Loucy (cell line): ENCODE measurements at regions not wholly inside any gene's neighbourhood (a gene's known extent, or its start where the extent isn't known, plus 50 kb on each side); places are given as distances from the start of the nearest gene placed in this dataset.

ENCODE experiments used
- H2AFZ ChIP-seq: fragments of 200-600 bp; sonication (generic); 2 replicates; pipeline ENCODE4 v1.6.0; 2016; ENCODE audit warnings: antibody characterized with exemption, mild to moderate bottlenecking, low read length, moderate library complexity
- H3F3A ChIP-seq: fragments of 200-600 bp; 2 replicates; pipeline ENCODE4 v1.6.0; 2016; ENCODE audit warnings: antibody characterized with exemption, low read depth, mild to moderate bottlenecking
- H3K27me3 ChIP-seq: fragments of 200-600 bp; sonication (generic); 2 replicates; pipeline ENCODE4 v1.6.1; 2014; ENCODE audit warnings: low read length, mild to moderate bottlenecking; ENCODE audit not compliant: insufficient read depth, poor library complexity, severe bottlenecking
- H3K36me3 ChIP-seq: fragments of 200-600 bp; sonication (generic); 2 replicates; pipeline ENCODE4 v1.6.1; 2016; ENCODE audit warnings: low read length; ENCODE audit not compliant: insufficient read depth
- H3K4me1 ChIP-seq: fragments of 200-600 bp; sonication (generic); 2 replicates; pipeline ENCODE4 v1.5.1; 2014; ENCODE audit warnings: low read length, mild to moderate bottlenecking; ENCODE audit not compliant: insufficient read depth, poor library complexity, severe bottlenecking
- H3K4me2 ChIP-seq: fragments of 200-600 bp; sonication (generic); 2 replicates; pipeline ENCODE4 v1.6.0; 2014; ENCODE audit warnings: antibody characterized with exemption, low read length, low read depth, mild to moderate bottlenecking; ENCODE audit not compliant: poor library complexity, severe bottlenecking
- H3K4me3 ChIP-seq: fragments of 200-600 bp; sonication (generic); 2 replicates; pipeline ENCODE4 v1.5.1; 2014; ENCODE audit warnings: low read length, mild to moderate bottlenecking, mixed read lengths; ENCODE audit not compliant: poor library complexity, severe bottlenecking
- H3K79me2 ChIP-seq: fragments of 200-600 bp; sonication (generic); 2 replicates; pipeline ENCODE4 v1.6.1; 2014; ENCODE audit warnings: low read length; ENCODE audit not compliant: insufficient read depth
- H3K9ac ChIP-seq: fragments of 200-600 bp; sonication (generic); 2 replicates; pipeline ENCODE4 v1.6.0; 2014; ENCODE audit warnings: mild to moderate bottlenecking, low read depth, low read length, moderate library complexity; ENCODE audit not compliant: poor library complexity, severe bottlenecking
- H3K9me2 ChIP-seq: fragments of 200-600 bp; sonication (generic); replicated peaks from 2 replicates; pipeline ENCODE4 v1.6.1; 2016; ENCODE audit warnings: low read depth, low read length, mixed read lengths
- H3K9me3 ChIP-seq: fragments of 200-600 bp; sonication (generic); 2 replicates; pipeline ENCODE4 v1.6.1; 2014; ENCODE audit warnings: mild to moderate bottlenecking, antibody characterized with exemption, low read length, low read depth; ENCODE audit not compliant: insufficient read depth
- H4K20me1 ChIP-seq: fragments of 200-600 bp; sonication (generic); 2 replicates; pipeline ENCODE4 v1.6.0; 2014; ENCODE audit warnings: antibody characterized with exemption, low read length, mild to moderate bottlenecking; ENCODE audit not compliant: insufficient read depth, poor library complexity, severe bottlenecking
- EZH2phosphoT487 ChIP-seq: fragments of 200-600 bp; IDR thresholded peaks from 2 replicates; pipeline ENCODE4 v1.6.1; 2018; ENCODE audit warnings: antibody characterized with exemption, mild to moderate bottlenecking, moderate library complexity, borderline replicate concordance
- TF ChIP-seq, protein P1 (sequence below): fragments of 200-600 bp; sonication (generic); conservative IDR thresholded peaks from 2 replicates; pipeline ENCODE4 v1.5.1; 2014; ENCODE audit warnings: mild to moderate bottlenecking, antibody characterized with exemption, low read length

DNA sequence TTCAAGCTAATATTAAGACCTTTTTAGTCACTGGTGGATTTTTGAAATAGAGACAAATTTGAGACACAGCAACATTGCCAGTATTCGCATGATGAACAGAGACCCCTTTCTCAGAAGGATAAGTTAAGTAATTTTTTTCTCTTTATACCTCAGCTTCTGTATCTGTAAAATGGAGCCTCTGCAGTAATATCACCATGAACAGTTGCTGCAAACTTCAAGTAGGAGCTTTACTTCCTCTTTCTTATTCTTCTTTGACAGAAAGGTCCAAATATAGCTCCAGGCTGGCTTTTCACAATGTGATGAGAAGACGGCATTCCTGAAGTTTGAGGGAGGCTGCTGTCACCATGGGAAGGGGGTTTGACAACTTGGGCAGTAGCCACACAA is 158.7 kb downstream of the TDRD15 start:
- Histone ChIP-seq H3K9me3 (no peaks in the 10 kb centered on the region), H3K9me2 (no peaks in the 10 kb centered on the region), H2AFZ (no peak overlapping the region), H4K20me1 (no peaks in the 10 kb centered on the region), H3K4me3 (no peak overlapping the region), H3K79me2 (no peaks in the 10 kb centered on the region), H3K4me2 (no peak overlapping the region), H3K27me3 (no peaks in the 10 kb centered on the region), H3K9ac (no peak overlapping the region), H3K36me3 (no peaks in the 10 kb centered on the region), H3F3A (no peaks in the 10 kb centered on the region), H3K4me1 (no peaks in the 10 kb centered on the region)
- TF ChIP-seq, protein P1, sequence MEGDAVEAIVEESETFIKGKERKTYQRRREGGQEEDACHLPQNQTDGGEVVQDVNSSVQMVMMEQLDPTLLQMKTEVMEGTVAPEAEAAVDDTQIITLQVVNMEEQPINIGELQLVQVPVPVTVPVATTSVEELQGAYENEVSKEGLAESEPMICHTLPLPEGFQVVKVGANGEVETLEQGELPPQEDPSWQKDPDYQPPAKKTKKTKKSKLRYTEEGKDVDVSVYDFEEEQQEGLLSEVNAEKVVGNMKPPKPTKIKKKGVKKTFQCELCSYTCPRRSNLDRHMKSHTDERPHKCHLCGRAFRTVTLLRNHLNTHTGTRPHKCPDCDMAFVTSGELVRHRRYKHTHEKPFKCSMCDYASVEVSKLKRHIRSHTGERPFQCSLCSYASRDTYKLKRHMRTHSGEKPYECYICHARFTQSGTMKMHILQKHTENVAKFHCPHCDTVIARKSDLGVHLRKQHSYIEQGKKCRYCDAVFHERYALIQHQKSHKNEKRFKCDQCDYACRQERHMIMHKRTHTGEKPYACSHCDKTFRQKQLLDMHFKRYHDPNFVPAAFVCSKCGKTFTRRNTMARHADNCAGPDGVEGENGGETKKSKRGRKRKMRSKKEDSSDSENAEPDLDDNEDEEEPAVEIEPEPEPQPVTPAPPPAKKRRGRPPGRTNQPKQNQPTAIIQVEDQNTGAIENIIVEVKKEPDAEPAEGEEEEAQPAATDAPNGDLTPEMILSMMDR: no peak
- TF ChIP-seq EZH2phosphoT487: no peak

GRCh38 chr2:21288299-21288698 is 164.5 kb downstream of the TDRD15 start:
- Histone ChIP-seq H3K4me1 (no peaks in the 10 kb centered on the region), H3K9me3 (no peaks in the 10 kb centered on the region), H3K9ac (no peak overlapping the region), H3K79me2 (no peaks in the 10 kb centered on the region), H3K36me3 (no peaks in the 10 kb centered on the region), H3F3A (no peaks in the 10 kb centered on the region), H3K4me3 (no peak overlapping the region), H4K20me1 (no peaks in the 10 kb centered on the region), H3K4me2 (no peak overlapping the region), H3K9me2 (no peaks in the 10 kb centered on the region), H2AFZ (no peak overlapping the region), H3K27me3 (no peaks in the 10 kb centered on the region)
- TF ChIP-seq, protein P1: no peak
- no peak for TF ChIP-seq EZH2phosphoT487

DNA sequence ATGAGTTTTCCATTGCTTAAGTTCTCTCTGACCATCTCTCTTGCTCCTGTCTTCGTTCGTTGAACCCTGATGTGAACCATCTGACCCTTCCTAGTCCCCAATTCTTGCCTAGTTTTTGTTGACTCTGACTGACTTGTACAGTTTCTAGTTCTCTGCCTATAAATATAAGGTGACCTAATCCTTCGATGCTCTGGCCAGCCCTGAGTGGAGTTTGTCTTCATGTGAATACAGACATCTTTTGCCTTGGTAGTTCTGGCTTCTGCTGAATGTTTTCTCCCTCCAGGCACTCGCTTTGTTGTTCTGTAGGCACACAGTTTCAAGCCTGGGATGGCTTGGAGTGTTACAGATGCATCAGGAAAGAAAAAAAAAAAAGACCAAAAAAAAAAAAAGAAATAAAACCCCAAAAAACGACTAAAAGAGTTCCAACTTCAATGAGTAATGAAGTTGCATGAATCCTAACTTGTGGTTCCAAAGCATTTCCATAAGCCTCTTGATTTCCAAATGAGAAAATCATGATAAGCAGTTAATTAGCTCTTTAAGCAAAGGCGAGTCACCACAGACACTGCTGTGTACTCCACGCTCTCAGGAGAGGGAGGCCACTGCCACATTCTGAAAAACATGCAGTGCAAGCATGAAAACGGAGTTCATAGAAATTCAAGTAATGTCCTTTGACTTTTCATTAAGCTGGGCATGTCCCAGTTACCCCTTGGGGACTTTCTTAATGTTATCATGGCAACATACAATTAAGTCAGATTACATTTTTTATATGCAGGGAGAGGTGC is 165.2 kb downstream of the TDRD15 start:
- no peaks in the 10 kb centered on the region for H3K27me3 ChIP-seq
- H3F3A ChIP-seq: no peaks in the 10 kb centered on the region
- H4K20me1 ChIP-seq: no peaks in the 10 kb centered on the region
- H3K4me3 ChIP-seq: no peak overlapping the region
- H3K9me2 ChIP-seq: no peaks in the 10 kb centered on the region
- TF ChIP-seq, protein P1: no peak
- TF ChIP-seq EZH2phosphoT487: no peak
- H2AFZ ChIP-seq: no peak overlapping the region
- no peaks in the 10 kb centered on the region for H3K79me2 ChIP-seq
- H3K4me1 ChIP-seq: no peaks in the 10 kb centered on the region
- no peaks in the 10 kb centered on the region for H3K36me3 ChIP-seq
- no peak overlapping the region for H3K4me2 ChIP-seq
- H3K9me3 ChIP-seq: no peaks in the 10 kb centered on the region
- no peak overlapping the region for H3K9ac ChIP-seq
